WTC11 (cell line): ENCODE measurements at regions not wholly inside any gene's neighbourhood (a gene's known extent, or its start where the extent isn't known, plus 50 kb on each side); places are given as distances from the start of the nearest gene placed in this dataset.

ENCODE experiments used
- ATAC-seq: fragments of 200-7000 bp; cut with Tn5 transposase; 2 replicates; pipeline ENCODE4 v1.10.0; 2021; ENCODE audit warnings: mild to moderate bottlenecking, moderate library complexity
- CTCF ChIA-PET: fragments of 300-600 bp; sonication (Branson Sonifier 250); formaldehyde crosslinking; loops from one replicate; lab custom pipeline; 2021; ENCODE audit warnings: antibody characterized with exemption; lab: Charles Lee
- POLR2A ChIA-PET: fragments of 350-600 bp; sonication (Branson Sonifier 250); formaldehyde crosslinking; loops from one replicate; lab custom pipeline; 2021; ENCODE audit warnings: antibody characterized with exemption; lab: Charles Lee
- DNase-seq: peaks from one replicate; pipeline ENCODE4 v3.0.0; 2021; ENCODE audit warnings: low spot score
- H3K27ac Mint-ChIP-seq: 2 replicates; pipeline ENCODE4 v1.8.0; 2021; ENCODE audit warnings: mixed read lengths
- H3K27me3 Mint-ChIP-seq: 2 replicates; pipeline ENCODE4 v1.8.0; 2021; ENCODE audit warnings: low read depth, mild to moderate bottlenecking, moderate library complexity, mixed read lengths
- H3K36me3 Mint-ChIP-seq: 2 replicates; pipeline ENCODE4 v1.8.0; 2021; ENCODE audit warnings: mixed read lengths
- H3K4me1 Mint-ChIP-seq: 2 replicates; pipeline ENCODE4 v1.8.0; 2022; ENCODE audit warnings: mixed read lengths
- H3K4me3 Mint-ChIP-seq: 2 replicates; pipeline ENCODE4 v1.8.0; 2021; ENCODE audit warnings: mild to moderate bottlenecking, moderate library complexity, mixed read lengths
- H3K9me3 Mint-ChIP-seq: 2 replicates; pipeline ENCODE4 v1.8.0; 2021; ENCODE audit warnings: mixed read lengths
- ATF1 ChIP-seq: sonication (generic); formaldehyde crosslinking; IDR thresholded peaks from 2 replicates; pipeline ENCODE4 v1.8.1; 2023; ENCODE audit warnings: mild to moderate bottlenecking, moderate library complexity, missing genetic modification reagents
- CBFB ChIP-seq: sonication (generic); formaldehyde crosslinking; IDR thresholded peaks from 2 replicates; pipeline ENCODE4 v1.8.1; 2022; ENCODE audit warnings: mild to moderate bottlenecking, low read depth, missing genetic modification reagents
- GABPB1 ChIP-seq: sonication (generic); formaldehyde crosslinking; IDR thresholded peaks from 2 replicates; pipeline ENCODE4 v1.8.1; 2023; ENCODE audit warnings: mild to moderate bottlenecking, missing genetic modification reagents
- GRHL2 ChIP-seq: fragments of 250-450 bp; sonication (Bioruptor Pico); IDR thresholded peaks from 2 replicates; pipeline ENCODE4 v1.8.0; 2022; ENCODE audit warnings: mild to moderate bottlenecking, moderate library complexity; ENCODE audit not compliant: insufficient replicate concordance, severe bottlenecking
- HMGA2 ChIP-seq: fragments of 250-450 bp; sonication (Bioruptor Pico); IDR thresholded peaks from 2 replicates; pipeline ENCODE4 v1.4.0; 2021; ENCODE audit warnings: mild to moderate bottlenecking, moderate library complexity
- IRF2 ChIP-seq: sonication (generic); formaldehyde crosslinking; IDR thresholded peaks from 2 replicates; pipeline ENCODE4 v1.8.0; 2022; ENCODE audit warnings: low read depth, missing genetic modification reagents, borderline replicate concordance
- JUN ChIP-seq: sonication (generic); formaldehyde crosslinking; IDR thresholded peaks from 2 replicates; pipeline ENCODE4 v1.8.0; 2023; ENCODE audit warnings: mild to moderate bottlenecking, missing genetic modification reagents
- MLX ChIP-seq: sonication (generic); formaldehyde crosslinking; IDR thresholded peaks from 2 replicates; pipeline ENCODE4 v1.8.1; 2023; ENCODE audit warnings: mild to moderate bottlenecking, missing genetic modification reagents, moderate library complexity
- NFE2L1 ChIP-seq: sonication (generic); formaldehyde crosslinking; IDR thresholded peaks from 2 replicates; pipeline ENCODE4 v1.8.1; 2023; ENCODE audit warnings: missing genetic modification reagents
- NFYB ChIP-seq: sonication (generic); formaldehyde crosslinking; conservative IDR thresholded peaks from 2 replicates; pipeline ENCODE4 v1.8.0; 2022; ENCODE audit warnings: low read depth, missing genetic modification reagents
- NR1H2 ChIP-seq: sonication (generic); formaldehyde crosslinking; IDR thresholded peaks from 2 replicates; pipeline ENCODE4 v1.9.0; 2021; ENCODE audit warnings: mild to moderate bottlenecking, moderate library complexity, missing genetic modification reagents
- OVOL2 ChIP-seq: fragments of 250-450 bp; sonication (Bioruptor Pico); IDR thresholded peaks from 2 replicates; pipeline ENCODE4 v1.9.0; 2021; ENCODE audit warnings: mild to moderate bottlenecking, borderline replicate concordance
- RORB ChIP-seq: fragments of 250-450 bp; sonication (Bioruptor Pico); IDR thresholded peaks from 2 replicates; pipeline ENCODE4 v1.9.0; 2021; ENCODE audit warnings: mild to moderate bottlenecking
- SMAD4 ChIP-seq: sonication (generic); formaldehyde crosslinking; IDR thresholded peaks from 2 replicates; pipeline ENCODE4 v1.8.0; 2022; ENCODE audit warnings: mild to moderate bottlenecking, missing genetic modification reagents
- SP1 ChIP-seq: sonication (generic); formaldehyde crosslinking; conservative IDR thresholded peaks from 2 replicates; pipeline ENCODE4 v1.8.1; 2022; ENCODE audit warnings: missing genetic modification reagents
- TCF7 ChIP-seq: sonication (generic); formaldehyde crosslinking; IDR thresholded peaks from 2 replicates; pipeline ENCODE4 v1.8.0; 2022; ENCODE audit warnings: mild to moderate bottlenecking, low read depth, missing genetic modification reagents, moderate library complexity
- TEAD4 ChIP-seq: sonication (generic); formaldehyde crosslinking; IDR thresholded peaks from 2 replicates; pipeline ENCODE4 v1.8.0; 2022; ENCODE audit warnings: mild to moderate bottlenecking, missing genetic modification reagents
- ZNF423 ChIP-seq: fragments of 250-450 bp; sonication (Bioruptor Pico); IDR thresholded peaks from 2 replicates; pipeline ENCODE4 v2.1.2; 2022; ENCODE audit warnings: mild to moderate bottlenecking, moderate library complexity
- TF ChIP-seq, protein P1 (sequence below): sonication (generic); formaldehyde crosslinking; IDR thresholded peaks from 2 replicates; pipeline ENCODE4 v1.8.0; 2023; ENCODE audit warnings: missing genetic modification reagents, mild to moderate bottlenecking, borderline replicate concordance
- TF ChIP-seq, protein P2 (sequence below): sonication (generic); formaldehyde crosslinking; conservative IDR thresholded peaks from 2 replicates; pipeline ENCODE4 v1.8.1; 2023; ENCODE audit warnings: mild to moderate bottlenecking, low read depth, missing genetic modification reagents, moderate library complexity
- TF ChIP-seq, protein P3 (sequence below): sonication (generic); formaldehyde crosslinking; IDR thresholded peaks from 2 replicates; pipeline ENCODE4 v1.8.1; 2023; ENCODE audit warnings: mild to moderate bottlenecking, missing genetic modification reagents, moderate library complexity
- TF ChIP-seq, protein P4 (sequence below): sonication (generic); formaldehyde crosslinking; IDR thresholded peaks from 2 replicates; pipeline ENCODE4 v1.8.0; 2022; ENCODE audit warnings: mild to moderate bottlenecking, missing genetic modification reagents
- TF ChIP-seq, protein P5 (sequence below): sonication (generic); formaldehyde crosslinking; IDR thresholded peaks from 2 replicates; pipeline ENCODE4 v1.8.1; 2022; ENCODE audit warnings: low read depth, missing genetic modification reagents, borderline replicate concordance

DNA sequence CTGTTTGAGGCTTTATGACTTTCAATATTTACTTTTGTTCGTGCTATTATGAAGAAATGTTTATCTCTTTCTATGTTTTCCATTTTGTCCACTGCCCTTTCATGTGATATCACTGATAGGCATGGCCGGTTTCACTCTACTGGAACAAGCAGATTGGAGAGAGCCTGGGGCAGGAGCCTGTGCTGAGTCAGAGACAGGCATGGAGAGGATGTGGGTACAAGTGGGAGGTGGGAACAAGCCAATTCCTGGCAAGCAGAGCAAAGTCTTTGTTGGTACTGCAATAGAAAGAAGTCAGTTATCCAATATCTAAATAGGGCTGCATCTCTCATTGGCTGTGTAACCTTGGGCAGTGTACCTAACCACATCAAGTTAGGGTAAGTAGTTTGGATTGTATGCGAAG, 545.6 kb upstream of the MAP3K7 start:
- TF ChIP-seq TCF7 (no peak), CBFB (CRISPR knock-in tag) (no peak), RORB (CRISPR knock-in tag) (no peak), MLX (CRISPR knock-in tag) (no peak), GABPB1 (CRISPR knock-in tag) (no peak), JUN (CRISPR knock-in tag) (no peak), SP1 (no peak), NFYB (no peak), SMAD4 (CRISPR knock-in tag) (no peak), IRF2 (CRISPR knock-in tag) (no peak), HMGA2 (CRISPR knock-in tag) (no peak), NR1H2 (CRISPR knock-in tag) (no peak), GRHL2 (no peak)
- TF ChIP-seq, protein P1, sequence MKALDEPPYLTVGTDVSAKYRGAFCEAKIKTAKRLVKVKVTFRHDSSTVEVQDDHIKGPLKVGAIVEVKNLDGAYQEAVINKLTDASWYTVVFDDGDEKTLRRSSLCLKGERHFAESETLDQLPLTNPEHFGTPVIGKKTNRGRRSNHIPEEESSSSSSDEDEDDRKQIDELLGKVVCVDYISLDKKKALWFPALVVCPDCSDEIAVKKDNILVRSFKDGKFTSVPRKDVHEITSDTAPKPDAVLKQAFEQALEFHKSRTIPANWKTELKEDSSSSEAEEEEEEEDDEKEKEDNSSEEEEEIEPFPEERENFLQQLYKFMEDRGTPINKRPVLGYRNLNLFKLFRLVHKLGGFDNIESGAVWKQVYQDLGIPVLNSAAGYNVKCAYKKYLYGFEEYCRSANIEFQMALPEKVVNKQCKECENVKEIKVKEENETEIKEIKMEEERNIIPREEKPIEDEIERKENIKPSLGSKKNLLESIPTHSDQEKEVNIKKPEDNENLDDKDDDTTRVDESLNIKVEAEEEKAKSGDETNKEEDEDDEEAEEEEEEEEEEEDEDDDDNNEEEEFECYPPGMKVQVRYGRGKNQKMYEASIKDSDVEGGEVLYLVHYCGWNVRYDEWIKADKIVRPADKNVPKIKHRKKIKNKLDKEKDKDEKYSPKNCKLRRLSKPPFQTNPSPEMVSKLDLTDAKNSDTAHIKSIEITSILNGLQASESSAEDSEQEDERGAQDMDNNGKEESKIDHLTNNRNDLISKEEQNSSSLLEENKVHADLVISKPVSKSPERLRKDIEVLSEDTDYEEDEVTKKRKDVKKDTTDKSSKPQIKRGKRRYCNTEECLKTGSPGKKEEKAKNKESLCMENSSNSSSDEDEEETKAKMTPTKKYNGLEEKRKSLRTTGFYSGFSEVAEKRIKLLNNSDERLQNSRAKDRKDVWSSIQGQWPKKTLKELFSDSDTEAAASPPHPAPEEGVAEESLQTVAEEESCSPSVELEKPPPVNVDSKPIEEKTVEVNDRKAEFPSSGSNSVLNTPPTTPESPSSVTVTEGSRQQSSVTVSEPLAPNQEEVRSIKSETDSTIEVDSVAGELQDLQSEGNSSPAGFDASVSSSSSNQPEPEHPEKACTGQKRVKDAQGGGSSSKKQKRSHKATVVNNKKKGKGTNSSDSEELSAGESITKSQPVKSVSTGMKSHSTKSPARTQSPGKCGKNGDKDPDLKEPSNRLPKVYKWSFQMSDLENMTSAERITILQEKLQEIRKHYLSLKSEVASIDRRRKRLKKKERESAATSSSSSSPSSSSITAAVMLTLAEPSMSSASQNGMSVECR, result no peak
- TF ChIP-seq, protein P2, sequence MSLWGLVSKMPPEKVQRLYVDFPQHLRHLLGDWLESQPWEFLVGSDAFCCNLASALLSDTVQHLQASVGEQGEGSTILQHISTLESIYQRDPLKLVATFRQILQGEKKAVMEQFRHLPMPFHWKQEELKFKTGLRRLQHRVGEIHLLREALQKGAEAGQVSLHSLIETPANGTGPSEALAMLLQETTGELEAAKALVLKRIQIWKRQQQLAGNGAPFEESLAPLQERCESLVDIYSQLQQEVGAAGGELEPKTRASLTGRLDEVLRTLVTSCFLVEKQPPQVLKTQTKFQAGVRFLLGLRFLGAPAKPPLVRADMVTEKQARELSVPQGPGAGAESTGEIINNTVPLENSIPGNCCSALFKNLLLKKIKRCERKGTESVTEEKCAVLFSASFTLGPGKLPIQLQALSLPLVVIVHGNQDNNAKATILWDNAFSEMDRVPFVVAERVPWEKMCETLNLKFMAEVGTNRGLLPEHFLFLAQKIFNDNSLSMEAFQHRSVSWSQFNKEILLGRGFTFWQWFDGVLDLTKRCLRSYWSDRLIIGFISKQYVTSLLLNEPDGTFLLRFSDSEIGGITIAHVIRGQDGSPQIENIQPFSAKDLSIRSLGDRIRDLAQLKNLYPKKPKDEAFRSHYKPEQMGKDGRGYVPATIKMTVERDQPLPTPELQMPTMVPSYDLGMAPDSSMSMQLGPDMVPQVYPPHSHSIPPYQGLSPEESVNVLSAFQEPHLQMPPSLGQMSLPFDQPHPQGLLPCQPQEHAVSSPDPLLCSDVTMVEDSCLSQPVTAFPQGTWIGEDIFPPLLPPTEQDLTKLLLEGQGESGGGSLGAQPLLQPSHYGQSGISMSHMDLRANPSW (CRISPR knock-in tag), result no peak
- TF ChIP-seq, protein P3, sequence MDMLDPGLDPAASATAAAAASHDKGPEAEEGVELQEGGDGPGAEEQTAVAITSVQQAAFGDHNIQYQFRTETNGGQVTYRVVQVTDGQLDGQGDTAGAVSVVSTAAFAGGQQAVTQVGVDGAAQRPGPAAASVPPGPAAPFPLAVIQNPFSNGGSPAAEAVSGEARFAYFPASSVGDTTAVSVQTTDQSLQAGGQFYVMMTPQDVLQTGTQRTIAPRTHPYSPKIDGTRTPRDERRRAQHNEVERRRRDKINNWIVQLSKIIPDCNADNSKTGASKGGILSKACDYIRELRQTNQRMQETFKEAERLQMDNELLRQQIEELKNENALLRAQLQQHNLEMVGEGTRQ (CRISPR knock-in tag), result no peak
- TF ChIP-seq, all 79 proteins: peak for 0
- no peak overlapping the region for H3K27ac Mint-ChIP-seq
- no peaks in the 10 kb centered on the region for H3K27me3 Mint-ChIP-seq
- H3K36me3 Mint-ChIP-seq, result no peaks in the 10 kb centered on the region
- peaks cover 8% of the 10 kb centered on the region for H3K4me1 Mint-ChIP-seq
- H3K9me3 Mint-ChIP-seq, result no peaks in the 10 kb centered on the region
- ChIA-PET POLR2A (no interaction called here), CTCF (no interaction called here)
- H3K4me3 Mint-ChIP-seq, result no peak overlapping the region
- ATAC-seq, result no peak
- DNase-seq, result no peak

DNA sequence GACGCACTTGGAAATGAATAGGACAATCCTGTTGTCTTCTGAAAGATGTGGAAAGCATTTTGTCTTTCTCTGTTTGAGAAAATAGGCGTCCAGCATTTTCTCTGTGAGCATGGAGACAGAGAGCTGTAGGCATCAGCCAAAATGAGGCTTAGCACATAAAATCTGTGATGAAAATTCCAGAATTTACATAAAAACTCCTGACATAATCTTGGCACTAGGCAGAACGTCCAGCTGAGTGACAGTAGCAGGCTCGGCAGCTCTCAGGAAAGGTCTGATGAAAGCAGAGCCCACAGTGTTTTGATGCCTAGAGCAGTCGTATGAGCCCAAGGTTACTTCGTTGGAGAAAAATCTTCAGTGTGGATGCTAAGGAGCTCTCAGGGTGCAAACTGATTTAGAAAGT, 543.3 kb upstream of the MAP3K7 start:
- DNase-seq (no peak), ATAC-seq (no peak)
- Mint-ChIP-seq H3K4me3 (no peak overlapping the region), H3K9me3 (no peaks in the 10 kb centered on the region), H3K27me3 (no peaks in the 10 kb centered on the region), H3K4me1 (peaks cover 10% of the 10 kb centered on the region), H3K36me3 (no peaks in the 10 kb centered on the region), H3K27ac (no peak overlapping the region)
- ChIA-PET CTCF (no interaction called here), POLR2A (no interaction called here)
- no peak for TF ChIP-seq ZNF423
- TF ChIP-seq, protein P4, sequence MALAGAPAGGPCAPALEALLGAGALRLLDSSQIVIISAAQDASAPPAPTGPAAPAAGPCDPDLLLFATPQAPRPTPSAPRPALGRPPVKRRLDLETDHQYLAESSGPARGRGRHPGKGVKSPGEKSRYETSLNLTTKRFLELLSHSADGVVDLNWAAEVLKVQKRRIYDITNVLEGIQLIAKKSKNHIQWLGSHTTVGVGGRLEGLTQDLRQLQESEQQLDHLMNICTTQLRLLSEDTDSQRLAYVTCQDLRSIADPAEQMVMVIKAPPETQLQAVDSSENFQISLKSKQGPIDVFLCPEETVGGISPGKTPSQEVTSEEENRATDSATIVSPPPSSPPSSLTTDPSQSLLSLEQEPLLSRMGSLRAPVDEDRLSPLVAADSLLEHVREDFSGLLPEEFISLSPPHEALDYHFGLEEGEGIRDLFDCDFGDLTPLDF (CRISPR knock-in tag), result no peak
- TF ChIP-seq ATF1 (CRISPR knock-in tag), result no peak
- no peak for TF ChIP-seq NFYB
- no peak for TF ChIP-seq NFE2L1 (CRISPR knock-in tag)
- TF ChIP-seq MLX (CRISPR knock-in tag), result no peak
- TF ChIP-seq, protein P5, sequence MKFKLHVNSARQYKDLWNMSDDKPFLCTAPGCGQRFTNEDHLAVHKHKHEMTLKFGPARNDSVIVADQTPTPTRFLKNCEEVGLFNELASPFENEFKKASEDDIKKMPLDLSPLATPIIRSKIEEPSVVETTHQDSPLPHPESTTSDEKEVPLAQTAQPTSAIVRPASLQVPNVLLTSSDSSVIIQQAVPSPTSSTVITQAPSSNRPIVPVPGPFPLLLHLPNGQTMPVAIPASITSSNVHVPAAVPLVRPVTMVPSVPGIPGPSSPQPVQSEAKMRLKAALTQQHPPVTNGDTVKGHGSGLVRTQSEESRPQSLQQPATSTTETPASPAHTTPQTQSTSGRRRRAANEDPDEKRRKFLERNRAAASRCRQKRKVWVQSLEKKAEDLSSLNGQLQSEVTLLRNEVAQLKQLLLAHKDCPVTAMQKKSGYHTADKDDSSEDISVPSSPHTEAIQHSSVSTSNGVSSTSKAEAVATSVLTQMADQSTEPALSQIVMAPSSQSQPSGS (CRISPR knock-in tag), result no peak
- no peak for TF ChIP-seq TEAD4 (CRISPR knock-in tag)
- no peak for TF ChIP-seq OVOL2 (CRISPR knock-in tag)
- TF ChIP-seq GRHL2, result no peak
- TF ChIP-seq, all 79 proteins: peak for 0
